ENCODE measurements at regions not wholly inside any gene's neighbourhood (a gene's known extent, or its start where the extent isn't known, plus 50 kb on each side); places are given as distances from the start of the nearest gene placed in this dataset.

DNA sequence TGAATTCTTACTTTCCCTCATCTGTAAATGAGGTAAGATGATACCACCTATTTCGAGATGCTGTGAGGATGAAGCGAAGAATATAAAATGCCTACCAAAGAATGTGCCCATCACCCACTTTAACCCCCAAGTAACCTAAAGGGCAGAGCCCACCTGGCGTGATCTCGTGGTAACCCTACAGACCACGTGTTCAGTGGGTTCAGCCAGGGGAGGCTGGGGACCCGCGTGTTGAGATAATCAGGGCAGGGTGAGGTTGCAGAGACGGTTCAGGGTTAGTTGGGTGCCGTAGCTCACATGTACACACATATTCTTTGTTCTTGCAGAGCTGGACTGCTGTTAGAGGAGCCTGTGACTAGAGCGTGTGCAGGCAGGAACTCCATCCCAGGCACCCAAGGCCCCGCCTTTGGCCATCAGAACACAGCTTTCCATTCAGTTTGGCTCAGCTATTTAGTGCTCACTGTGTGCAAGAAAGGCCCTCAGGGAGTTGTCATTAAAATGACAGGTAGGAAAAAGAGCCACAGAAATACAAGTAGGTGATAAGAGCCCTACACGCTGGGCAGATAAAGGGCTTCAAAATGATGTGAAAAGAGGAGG lies 56.5 kb upstream of the HAND1 start:
- TF ChIP-seq TAF1 (conservative IDR thresholded peaks at IDR 0.05): no peak
- TF ChIP-seq RAD21 (IDR thresholded peaks at IDR 0.05): no peak
- TF ChIP-seq, protein P1, sequence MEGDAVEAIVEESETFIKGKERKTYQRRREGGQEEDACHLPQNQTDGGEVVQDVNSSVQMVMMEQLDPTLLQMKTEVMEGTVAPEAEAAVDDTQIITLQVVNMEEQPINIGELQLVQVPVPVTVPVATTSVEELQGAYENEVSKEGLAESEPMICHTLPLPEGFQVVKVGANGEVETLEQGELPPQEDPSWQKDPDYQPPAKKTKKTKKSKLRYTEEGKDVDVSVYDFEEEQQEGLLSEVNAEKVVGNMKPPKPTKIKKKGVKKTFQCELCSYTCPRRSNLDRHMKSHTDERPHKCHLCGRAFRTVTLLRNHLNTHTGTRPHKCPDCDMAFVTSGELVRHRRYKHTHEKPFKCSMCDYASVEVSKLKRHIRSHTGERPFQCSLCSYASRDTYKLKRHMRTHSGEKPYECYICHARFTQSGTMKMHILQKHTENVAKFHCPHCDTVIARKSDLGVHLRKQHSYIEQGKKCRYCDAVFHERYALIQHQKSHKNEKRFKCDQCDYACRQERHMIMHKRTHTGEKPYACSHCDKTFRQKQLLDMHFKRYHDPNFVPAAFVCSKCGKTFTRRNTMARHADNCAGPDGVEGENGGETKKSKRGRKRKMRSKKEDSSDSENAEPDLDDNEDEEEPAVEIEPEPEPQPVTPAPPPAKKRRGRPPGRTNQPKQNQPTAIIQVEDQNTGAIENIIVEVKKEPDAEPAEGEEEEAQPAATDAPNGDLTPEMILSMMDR (IDR thresholded peaks at IDR 0.05; ENCODE audit: low read depth, low read length, missing input control): no peak
- TF ChIP-seq, protein P2, sequence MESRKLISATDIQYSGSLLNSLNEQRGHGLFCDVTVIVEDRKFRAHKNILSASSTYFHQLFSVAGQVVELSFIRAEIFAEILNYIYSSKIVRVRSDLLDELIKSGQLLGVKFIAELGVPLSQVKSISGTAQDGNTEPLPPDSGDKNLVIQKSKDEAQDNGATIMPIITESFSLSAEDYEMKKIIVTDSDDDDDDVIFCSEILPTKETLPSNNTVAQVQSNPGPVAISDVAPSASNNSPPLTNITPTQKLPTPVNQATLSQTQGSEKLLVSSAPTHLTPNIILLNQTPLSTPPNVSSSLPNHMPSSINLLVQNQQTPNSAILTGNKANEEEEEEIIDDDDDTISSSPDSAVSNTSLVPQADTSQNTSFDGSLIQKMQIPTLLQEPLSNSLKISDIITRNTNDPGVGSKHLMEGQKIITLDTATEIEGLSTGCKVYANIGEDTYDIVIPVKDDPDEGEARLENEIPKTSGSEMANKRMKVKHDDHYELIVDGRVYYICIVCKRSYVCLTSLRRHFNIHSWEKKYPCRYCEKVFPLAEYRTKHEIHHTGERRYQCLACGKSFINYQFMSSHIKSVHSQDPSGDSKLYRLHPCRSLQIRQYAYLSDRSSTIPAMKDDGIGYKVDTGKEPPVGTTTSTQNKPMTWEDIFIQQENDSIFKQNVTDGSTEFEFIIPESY (IDR thresholded peaks at IDR 0.05): no peak
- TF ChIP-seq, protein P3, sequence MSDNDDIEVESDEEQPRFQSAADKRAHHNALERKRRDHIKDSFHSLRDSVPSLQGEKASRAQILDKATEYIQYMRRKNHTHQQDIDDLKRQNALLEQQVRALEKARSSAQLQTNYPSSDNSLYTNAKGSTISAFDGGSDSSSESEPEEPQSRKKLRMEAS (IDR thresholded peaks at IDR 0.05): no peak

Data from liver (tissue), 3 donors.